ENCODE measurements at regions not wholly inside any gene's neighbourhood (a gene's known extent, or its start where the extent isn't known, plus 50 kb on each side); places are given as distances from the start of the nearest gene placed in this dataset.

GRCh38 chr20:41782730-41783406 lies 164.7 kb upstream of the CHD6 start:
- no peak for DNase-seq
- H3K27ac ChIP-seq = no peak overlapping the region
- no peak for TF ChIP-seq POLR2A (IDR thresholded peaks at IDR 0.05)
- TF ChIP-seq, protein P1, sequence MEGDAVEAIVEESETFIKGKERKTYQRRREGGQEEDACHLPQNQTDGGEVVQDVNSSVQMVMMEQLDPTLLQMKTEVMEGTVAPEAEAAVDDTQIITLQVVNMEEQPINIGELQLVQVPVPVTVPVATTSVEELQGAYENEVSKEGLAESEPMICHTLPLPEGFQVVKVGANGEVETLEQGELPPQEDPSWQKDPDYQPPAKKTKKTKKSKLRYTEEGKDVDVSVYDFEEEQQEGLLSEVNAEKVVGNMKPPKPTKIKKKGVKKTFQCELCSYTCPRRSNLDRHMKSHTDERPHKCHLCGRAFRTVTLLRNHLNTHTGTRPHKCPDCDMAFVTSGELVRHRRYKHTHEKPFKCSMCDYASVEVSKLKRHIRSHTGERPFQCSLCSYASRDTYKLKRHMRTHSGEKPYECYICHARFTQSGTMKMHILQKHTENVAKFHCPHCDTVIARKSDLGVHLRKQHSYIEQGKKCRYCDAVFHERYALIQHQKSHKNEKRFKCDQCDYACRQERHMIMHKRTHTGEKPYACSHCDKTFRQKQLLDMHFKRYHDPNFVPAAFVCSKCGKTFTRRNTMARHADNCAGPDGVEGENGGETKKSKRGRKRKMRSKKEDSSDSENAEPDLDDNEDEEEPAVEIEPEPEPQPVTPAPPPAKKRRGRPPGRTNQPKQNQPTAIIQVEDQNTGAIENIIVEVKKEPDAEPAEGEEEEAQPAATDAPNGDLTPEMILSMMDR (IDR thresholded peaks at IDR 0.05) = no peak
- H3K27me3 ChIP-seq = no peaks in the 10 kb centered on the region
- H3K36me3 ChIP-seq = no peaks in the 10 kb centered on the region
- no peaks in the 10 kb centered on the region for H3K9me3 ChIP-seq
- H3K4me3 ChIP-seq = no peak overlapping the region
- H3K4me1 ChIP-seq = no peaks in the 10 kb centered on the region

DNA sequence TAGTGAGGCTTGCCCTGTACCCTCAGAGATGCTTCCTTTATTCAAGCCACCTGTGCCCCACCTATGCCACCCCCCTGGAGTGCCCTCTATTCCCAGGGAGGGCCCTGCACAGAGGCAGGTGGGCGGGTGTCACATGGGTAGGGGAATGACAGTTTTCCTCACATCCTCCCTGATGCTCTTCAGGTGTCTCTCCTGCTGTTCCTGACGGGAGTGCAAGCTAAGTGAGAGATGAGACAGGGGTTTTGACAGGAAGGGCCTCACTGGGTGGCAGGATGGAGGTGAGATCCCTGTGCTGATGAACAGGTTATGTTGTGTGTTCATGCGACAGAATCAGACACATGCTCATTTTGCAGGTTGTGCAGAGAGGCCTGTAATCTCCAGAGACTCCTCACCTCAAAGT lies 164.1 kb upstream of the CHD6 start:
- Histone ChIP-seq H3K9me3 (no peaks in the 10 kb centered on the region), H3K4me3 (no peak overlapping the region)
- TF ChIP-seq, protein P1 (IDR thresholded peaks at IDR 0.05) = no peak
- no peak for TF ChIP-seq POLR2A (IDR thresholded peaks at IDR 0.05)

GRCh38 chr20:41776421-41776820 lies 158.2 kb upstream of the CHD6 start:
- TF ChIP-seq POLR2A (IDR thresholded peaks at IDR 0.05) = no peak
- TF ChIP-seq, protein P1 (IDR thresholded peaks at IDR 0.05) = no peak
- Histone ChIP-seq H3K4me3 (no peak overlapping the region), H3K27me3 (no peaks in the 10 kb centered on the region), H3K4me1 (no peaks in the 10 kb centered on the region), H3K36me3 (no peaks in the 10 kb centered on the region), H3K27ac (no peak overlapping the region), H3K9me3 (no peaks in the 10 kb centered on the region)
- DNase-seq = no peak

More for the DNA sequence above, 164.1 kb upstream of the CHD6 start:
- Histone ChIP-seq H3K36me3 (no peaks in the 10 kb centered on the region), H3K27ac (no peak overlapping the region), H3K27me3 (no peaks in the 10 kb centered on the region), H3K4me1 (no peaks in the 10 kb centered on the region)
- no peak for DNase-seq

DNA sequence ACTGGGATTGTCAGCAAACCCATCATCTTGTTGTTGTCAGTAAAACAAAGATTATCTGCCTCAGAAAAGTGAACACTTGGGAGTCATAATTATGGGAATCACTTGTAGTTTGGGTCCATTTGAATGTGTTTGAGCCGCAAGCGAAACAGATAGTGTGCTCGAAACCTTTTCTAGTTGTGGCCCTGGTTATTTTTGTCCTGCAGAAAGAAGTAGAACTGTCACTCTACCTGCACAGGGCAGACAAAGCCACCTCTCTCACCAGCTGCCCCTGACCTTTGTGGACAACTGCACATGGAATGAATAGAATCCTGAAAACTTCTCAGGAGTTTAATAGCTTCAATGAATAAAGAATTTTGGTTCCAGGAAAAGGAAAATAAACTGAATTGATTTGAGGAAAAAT lies 156.1 kb upstream of the CHD6 start:
- Histone ChIP-seq H3K4me3 (no peak overlapping the region), H3K36me3 (no peaks in the 10 kb centered on the region), H3K27ac (no peak overlapping the region), H3K4me1 (no peaks in the 10 kb centered on the region), H3K9me3 (no peaks in the 10 kb centered on the region), H3K27me3 (no peaks in the 10 kb centered on the region)
- no peak for DNase-seq
- TF ChIP-seq POLR2A (IDR thresholded peaks at IDR 0.05) = no peak
- TF ChIP-seq, protein P1 (IDR thresholded peaks at IDR 0.05) = no peak

DNA sequence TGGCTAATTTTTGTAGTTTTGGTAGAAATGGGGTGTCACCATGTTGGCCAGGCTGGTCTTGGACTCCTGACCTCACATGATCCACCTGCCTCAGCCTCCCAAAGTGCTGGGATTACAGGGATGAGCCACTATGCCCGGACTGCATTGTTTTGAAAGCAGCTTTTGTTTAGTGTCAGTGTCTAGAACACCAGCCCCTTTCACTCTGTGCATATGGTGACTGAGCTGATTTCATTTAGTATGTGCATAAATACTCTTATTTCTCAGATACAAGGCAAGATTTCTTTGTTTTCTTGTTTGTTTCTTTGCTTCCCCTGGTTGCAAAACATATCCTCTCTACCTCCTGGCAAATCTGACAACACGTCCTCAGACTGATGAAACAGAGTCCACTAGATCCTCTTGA lies 152.8 kb upstream of the CHD6 start:
- no peak overlapping the region for H3K4me3 ChIP-seq
- no peaks in the 10 kb centered on the region for H3K36me3 ChIP-seq
- no peaks in the 10 kb centered on the region for H3K9me3 ChIP-seq
- no peaks in the 10 kb centered on the region for H3K4me1 ChIP-seq
- no peaks in the 10 kb centered on the region for H3K27me3 ChIP-seq
- no peak for DNase-seq
- no peak for TF ChIP-seq POLR2A (IDR thresholded peaks at IDR 0.05)
- TF ChIP-seq, protein P1 (IDR thresholded peaks at IDR 0.05) = no peak
- H3K27ac ChIP-seq = no peak overlapping the region

- Histone ChIP-seq H3K27ac (no peak overlapping the region), H3K36me3 (no peaks in the 10 kb centered on the region), H3K9me3 (no peaks in the 10 kb centered on the region), H3K4me3 (no peak overlapping the region), H3K27me3 (no peaks in the 10 kb centered on the region), H3K4me1 (no peaks in the 10 kb centered on the region)
- DNase-seq = no peak
- TF ChIP-seq, protein P1 (IDR thresholded peaks at IDR 0.05) = no peak
- TF ChIP-seq POLR2A (IDR thresholded peaks at IDR 0.05) = no peak
Measured at GRCh38 chr20:41770427-41770826, 152.2 kb upstream of the CHD6 start.

Measured in Peyer's patch (tissue), 4 donors.